Memory B cell (primary cell): ENCODE measurements at regions not wholly inside any gene's neighbourhood (a gene's known extent, or its start where the extent isn't known, plus 50 kb on each side); places are given as distances from the start of the nearest gene placed in this dataset.
A peak's percentile ranks its signal among the peaks of the same experiment; 100 is the strongest.

Source experiments
- ATAC-seq: fragments of 150-1000 bp; cut with Tn5 transposase; 2 replicates; pipeline ENCODE4 v1.10.0; 2021; ENCODE audit warnings: low read depth, mild to moderate bottlenecking, moderate library complexity
- DNase-seq, 2 donors: peaks; one replicate each; pipeline ENCODE4 v3.0.0; 2022; ENCODE audit warnings: low spot score in 2 of 2
- H3K27ac Mint-ChIP-seq: one replicate; pipeline ENCODE4 v1.8.0; 2022; ENCODE audit warnings: mild to moderate bottlenecking, moderate library complexity, mixed read lengths
- H3K27me3 Mint-ChIP-seq: one replicate; pipeline ENCODE4 v1.8.0; 2022; ENCODE audit warnings: mixed read lengths
- H3K36me3 Mint-ChIP-seq: one replicate; pipeline ENCODE4 v1.8.0; 2022; ENCODE audit warnings: mild to moderate bottlenecking, mixed read lengths
- H3K4me1 Mint-ChIP-seq: one replicate; pipeline ENCODE4 v1.8.0; 2022; ENCODE audit warnings: mixed read lengths
- H3K4me3 Mint-ChIP-seq: one replicate; pipeline ENCODE4 v1.8.0; 2022; ENCODE audit warnings: mild to moderate bottlenecking, moderate library complexity, mixed read lengths
- H3K9me3 Mint-ChIP-seq: one replicate; pipeline ENCODE4 v1.8.0; 2022; ENCODE audit warnings: mixed read lengths

DNA sequence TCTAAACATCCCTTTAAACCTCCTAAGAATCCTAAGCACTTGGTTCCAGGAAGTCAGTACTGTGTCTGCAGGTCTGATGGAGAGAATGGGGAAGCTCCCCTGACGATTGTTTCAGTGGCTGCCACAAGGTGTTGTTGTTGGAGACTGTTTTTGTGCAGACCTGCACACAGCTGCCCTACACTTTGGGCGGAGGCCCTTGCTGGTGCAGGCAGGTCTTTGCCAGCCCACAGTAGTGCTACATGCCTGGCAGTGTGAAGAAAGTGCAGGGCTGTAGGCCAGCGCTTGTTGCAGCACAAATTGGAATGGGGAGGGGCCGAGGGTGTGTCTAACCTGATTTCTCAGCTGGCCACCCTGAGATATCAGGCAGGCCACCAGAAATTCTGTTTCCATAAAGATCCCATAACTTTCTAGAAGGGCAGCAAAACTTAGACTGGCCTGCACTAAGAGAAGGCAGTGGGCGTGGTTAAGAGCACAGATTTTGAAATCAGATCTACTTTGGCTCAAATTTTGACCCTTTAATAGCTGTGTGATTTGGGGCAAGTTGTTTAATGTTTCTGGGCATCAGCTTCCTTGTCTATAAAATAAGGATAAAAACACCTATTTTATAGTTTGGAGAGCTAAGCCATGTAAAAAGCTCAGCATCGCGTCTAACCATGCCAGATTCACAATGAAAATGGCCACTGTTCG lies 83.7 kb upstream of the SLC1A4 start:
- no peak for ATAC-seq
- H3K27ac Mint-ChIP-seq, result no peak overlapping the region

DNA sequence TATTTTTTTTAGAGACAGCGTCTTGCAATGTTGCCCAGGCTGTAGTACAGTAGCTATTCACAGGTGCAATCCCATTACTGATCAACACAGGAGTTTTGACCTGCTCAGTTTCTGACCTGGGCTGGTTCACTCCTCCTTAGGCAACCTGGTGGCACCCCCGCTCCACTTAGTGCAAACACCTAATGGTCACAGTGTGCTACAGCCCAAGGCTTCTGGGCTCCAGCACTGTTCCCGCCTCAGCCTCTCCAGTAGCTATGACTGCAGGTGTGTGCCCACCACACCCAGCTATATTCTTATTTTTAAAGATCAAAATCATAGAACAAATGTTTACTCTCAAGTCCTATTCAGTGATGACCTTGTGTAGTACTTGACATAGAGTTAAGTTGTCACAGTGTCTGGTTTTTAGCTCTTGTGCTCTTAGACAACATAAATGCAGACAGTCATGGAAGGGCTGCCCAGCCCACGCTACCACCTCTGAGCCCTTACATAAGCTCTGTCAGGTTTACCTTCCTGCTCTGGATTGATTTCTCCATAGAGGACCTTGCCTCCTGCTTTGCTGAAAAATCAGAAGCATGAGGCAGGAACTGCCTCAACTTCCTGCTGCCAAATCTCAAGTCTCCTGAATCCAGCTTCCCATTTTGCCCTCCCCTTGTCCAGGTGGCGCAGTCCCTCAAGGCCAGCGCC lies 82.2 kb upstream of the SLC1A4 start:
- H3K4me1 Mint-ChIP-seq, result peaks cover 8% of the 10 kb centered on the region
- H3K9me3 Mint-ChIP-seq, result no peaks in the 10 kb centered on the region
- no peak overlapping the region for H3K27ac Mint-ChIP-seq
- no peaks in the 10 kb centered on the region for H3K36me3 Mint-ChIP-seq
- no peak for DNase-seq
- no peak overlapping the region for H3K4me3 Mint-ChIP-seq
- H3K27me3 Mint-ChIP-seq, result no peaks in the 10 kb centered on the region
- no peak for ATAC-seq

More for the DNA sequence above, 83.7 kb upstream of the SLC1A4 start:
- no peaks in the 10 kb centered on the region for H3K9me3 Mint-ChIP-seq
- peaks cover 8% of the 10 kb centered on the region for H3K4me1 Mint-ChIP-seq
- no peak for DNase-seq
- no peak overlapping the region for H3K4me3 Mint-ChIP-seq
- no peaks in the 10 kb centered on the region for H3K27me3 Mint-ChIP-seq
- H3K36me3 Mint-ChIP-seq, result no peaks in the 10 kb centered on the region

DNA sequence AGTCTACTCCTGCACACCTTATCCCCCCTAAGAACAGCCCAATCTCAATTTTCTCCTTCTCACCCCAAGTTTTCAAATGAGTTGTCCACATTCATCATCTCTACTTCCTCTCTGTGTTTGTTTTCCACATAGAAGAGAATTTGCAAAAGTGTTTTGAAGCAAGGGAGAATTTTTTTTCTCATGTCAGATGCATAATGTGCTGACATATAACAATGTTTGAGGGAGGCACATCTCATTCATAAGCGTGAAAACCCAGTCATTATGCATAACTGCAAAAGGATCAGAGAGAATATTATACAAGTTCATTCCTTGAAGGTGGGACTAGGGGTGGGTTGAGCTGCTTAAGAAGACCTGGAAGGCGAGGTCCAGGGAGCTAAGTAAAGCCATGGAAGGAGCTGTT lies 80.8 kb upstream of the SLC1A4 start:
- no peak for ATAC-seq
- H3K9me3 Mint-ChIP-seq, result no peaks in the 10 kb centered on the region
- H3K36me3 Mint-ChIP-seq, result no peaks in the 10 kb centered on the region

DNA sequence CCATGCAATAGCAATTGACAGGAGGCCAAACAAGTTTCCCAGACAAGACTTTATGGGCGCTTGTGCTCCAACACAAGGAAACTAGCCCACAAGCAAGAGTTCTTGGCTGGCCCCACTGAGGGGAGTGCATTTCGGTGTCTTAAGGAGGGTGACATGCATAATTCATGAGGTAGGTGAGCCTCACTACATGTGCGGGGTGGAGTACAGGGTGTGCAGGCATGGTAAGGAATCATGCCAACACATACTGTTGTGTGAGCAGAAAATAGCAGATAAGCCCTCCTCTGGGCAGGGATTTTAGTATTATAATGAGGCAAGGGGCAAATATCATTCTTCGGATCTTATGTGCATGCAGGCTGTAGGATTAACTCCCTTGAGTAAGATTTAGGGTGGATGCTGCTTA lies 78.7 kb upstream of the SLC1A4 start:
- no peak overlapping the region for H3K4me3 Mint-ChIP-seq
- H3K27ac Mint-ChIP-seq, result no peak overlapping the region
- H3K9me3 Mint-ChIP-seq, result no peaks in the 10 kb centered on the region
- no peaks in the 10 kb centered on the region for H3K36me3 Mint-ChIP-seq
- H3K4me1 Mint-ChIP-seq, result peaks cover 22% of the 10 kb centered on the region
- ATAC-seq (no peak), DNase-seq (no peak)
- no peaks in the 10 kb centered on the region for H3K27me3 Mint-ChIP-seq

More for the DNA sequence above, 80.8 kb upstream of the SLC1A4 start:
- Mint-ChIP-seq H3K27me3 (no peaks in the 10 kb centered on the region), H3K27ac (no peak overlapping the region), H3K4me3 (no peak overlapping the region), H3K4me1 (peaks cover 13% of the 10 kb centered on the region)
- no peak for DNase-seq

DNA sequence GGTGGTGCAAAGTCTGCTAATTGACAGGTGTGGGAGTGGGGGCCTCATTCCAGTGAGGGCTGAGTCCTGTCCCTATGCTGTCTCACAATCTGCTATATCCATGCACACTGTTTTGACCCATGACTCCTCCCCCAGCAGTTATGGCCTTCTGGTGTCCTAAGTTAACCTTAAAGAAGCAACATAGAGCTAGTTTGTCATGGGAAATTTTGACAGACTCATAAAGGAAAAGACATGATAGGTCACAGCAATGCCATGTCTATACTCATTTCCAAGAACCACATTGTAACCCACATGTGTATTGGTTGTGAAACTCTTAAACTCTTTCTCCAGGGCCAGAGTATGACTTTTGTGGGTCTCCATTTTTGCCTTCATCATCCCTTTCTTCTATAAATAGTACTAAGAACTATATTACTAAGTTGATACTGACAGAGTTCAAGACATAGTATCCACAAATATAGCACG lies 78.2 kb upstream of the SLC1A4 start:
- H3K27ac Mint-ChIP-seq, result no peak overlapping the region
- DNase-seq, result no peak
- H3K4me3 Mint-ChIP-seq, result no peak overlapping the region
- H3K36me3 Mint-ChIP-seq, result no peaks in the 10 kb centered on the region
- no peaks in the 10 kb centered on the region for H3K27me3 Mint-ChIP-seq
- H3K4me1 Mint-ChIP-seq, result peaks cover 25% of the 10 kb centered on the region
- no peak for ATAC-seq
- H3K9me3 Mint-ChIP-seq, result no peaks in the 10 kb centered on the region

DNA sequence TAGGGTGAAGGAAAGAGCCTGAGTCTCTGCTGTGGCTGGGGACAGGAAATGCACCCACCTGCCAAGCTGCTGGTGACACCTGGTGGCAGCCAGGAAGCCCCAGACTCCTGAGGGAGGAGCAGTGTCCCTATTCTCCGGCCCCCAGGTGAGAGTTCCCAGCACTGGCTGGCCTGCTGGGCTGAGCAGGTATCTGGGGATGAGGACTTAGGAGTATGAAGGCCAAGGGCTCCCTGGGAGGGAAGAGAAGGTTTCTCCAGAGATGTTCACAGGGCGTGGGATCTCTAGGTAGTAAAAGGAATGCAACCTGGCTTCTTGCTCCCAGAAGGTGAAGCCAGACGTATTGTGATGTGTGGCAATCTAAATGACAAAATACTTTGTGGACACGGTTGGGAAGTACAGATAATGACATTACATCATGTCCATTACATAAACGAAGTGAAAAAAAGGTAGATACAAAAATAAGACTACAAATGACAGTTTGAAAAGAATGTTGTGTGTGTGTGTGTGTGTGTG lies 75.8 kb upstream of the SLC1A4 start:
- Mint-ChIP-seq H3K9me3 (no peaks in the 10 kb centered on the region), H3K4me3 (no peak overlapping the region), H3K27me3 (no peaks in the 10 kb centered on the region), H3K4me1 (peaks cover 40% of the 10 kb centered on the region), H3K36me3 (no peaks in the 10 kb centered on the region), H3K27ac (no peak overlapping the region)
- ATAC-seq (no peak), DNase-seq (no peak)

DNA sequence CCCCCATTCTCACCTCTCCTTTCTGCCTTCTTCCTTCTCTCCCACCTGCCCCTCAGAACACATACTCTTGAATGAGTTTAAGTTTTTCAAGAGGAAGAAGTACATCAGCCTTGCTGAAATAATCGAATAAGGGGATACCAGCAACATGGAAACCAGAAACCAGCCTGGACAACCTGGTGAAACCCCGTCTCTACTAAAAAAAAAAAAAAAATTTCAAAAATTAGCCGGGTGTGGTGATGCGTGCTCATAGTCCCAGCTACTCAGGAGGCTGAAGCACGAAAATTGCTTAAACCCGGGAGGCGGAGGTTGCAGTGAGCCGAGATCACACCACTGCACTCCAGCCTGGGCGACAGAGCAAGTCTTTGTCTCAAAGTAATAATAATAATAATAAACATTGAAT lies 75.0 kb upstream of the SLC1A4 start:
- peak overlapping the region; percentile 60 for H3K27ac Mint-ChIP-seq
- DNase-seq, result no peak

DNA sequence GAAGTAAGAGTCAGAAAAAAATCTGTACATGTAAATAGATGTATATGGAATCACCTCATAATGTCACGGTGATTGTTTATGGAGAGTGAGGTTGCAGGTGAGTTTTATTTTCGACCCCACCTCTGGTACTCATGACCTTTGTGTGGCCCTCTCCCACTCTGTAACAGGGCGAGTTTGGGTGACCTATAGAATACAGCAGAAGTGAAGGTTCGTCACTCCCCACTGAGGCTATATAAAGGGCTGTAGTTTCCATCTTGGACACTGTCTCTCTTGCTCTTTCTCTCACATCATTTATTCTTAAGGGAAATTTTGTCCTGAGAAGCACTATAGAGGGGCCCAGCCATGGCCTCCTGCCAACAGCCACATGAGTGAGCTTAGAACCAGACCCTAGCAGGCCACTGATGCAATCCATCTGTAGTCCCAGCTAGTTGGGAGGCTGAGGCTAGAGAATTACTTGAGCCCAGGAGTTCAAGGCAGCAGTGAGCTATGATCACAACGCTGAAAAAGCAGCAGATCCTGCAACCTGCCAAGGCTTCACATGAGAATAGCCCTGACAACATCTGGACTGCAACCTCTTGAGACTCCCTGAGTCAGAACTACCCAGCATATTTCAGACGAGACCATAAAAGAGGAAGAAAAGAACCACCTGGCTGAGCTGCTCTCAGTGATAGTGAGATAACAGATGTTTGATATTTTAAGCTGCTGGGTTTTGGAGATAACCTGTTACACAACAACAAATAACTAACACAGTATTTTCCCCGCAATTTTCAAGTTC lies 74.3 kb upstream of the SLC1A4 start:
- Mint-ChIP-seq H3K36me3 (no peaks in the 10 kb centered on the region), H3K27ac (peak overlapping the region; percentile 75), H3K9me3 (no peaks in the 10 kb centered on the region), H3K4me3 (no peak overlapping the region), H3K27me3 (no peaks in the 10 kb centered on the region), H3K4me1 (peaks cover 45% of the 10 kb centered on the region)
- peak; percentile 27 to 56 for DNase-seq
- peak; percentile 88 for ATAC-seq

More for the DNA sequence above, 75.0 kb upstream of the SLC1A4 start:
- Mint-ChIP-seq H3K27me3 (no peaks in the 10 kb centered on the region), H3K9me3 (no peaks in the 10 kb centered on the region), H3K36me3 (no peaks in the 10 kb centered on the region), H3K4me1 (peaks cover 45% of the 10 kb centered on the region), H3K4me3 (no peak overlapping the region)
- no peak for ATAC-seq

DNA sequence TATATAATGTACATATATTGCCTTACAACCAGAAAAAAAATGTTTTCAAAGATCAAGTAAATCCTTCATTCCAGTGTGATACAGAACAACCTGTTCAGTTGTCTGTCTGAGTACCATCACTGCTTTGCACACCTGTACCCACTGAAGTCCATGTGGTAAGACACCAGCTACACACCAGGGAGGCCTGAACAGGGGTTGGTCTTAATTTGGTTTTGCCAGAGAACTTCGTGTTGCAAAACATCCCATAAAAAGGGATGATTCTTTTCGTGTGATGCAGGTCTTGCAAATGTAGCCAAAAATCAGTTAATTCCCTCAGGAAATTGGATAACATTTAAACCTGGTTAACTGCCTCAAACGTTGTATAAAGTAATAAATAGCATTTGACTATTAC lies 73.7 kb upstream of the SLC1A4 start:
- DNase-seq (no peak), ATAC-seq (peak; percentile 33)
- Mint-ChIP-seq H3K4me1 (peaks cover 45% of the 10 kb centered on the region), H3K9me3 (no peaks in the 10 kb centered on the region), H3K27me3 (no peaks in the 10 kb centered on the region), H3K4me3 (no peak overlapping the region), H3K36me3 (no peaks in the 10 kb centered on the region), H3K27ac (peak overlapping the region; percentile 75)

DNA sequence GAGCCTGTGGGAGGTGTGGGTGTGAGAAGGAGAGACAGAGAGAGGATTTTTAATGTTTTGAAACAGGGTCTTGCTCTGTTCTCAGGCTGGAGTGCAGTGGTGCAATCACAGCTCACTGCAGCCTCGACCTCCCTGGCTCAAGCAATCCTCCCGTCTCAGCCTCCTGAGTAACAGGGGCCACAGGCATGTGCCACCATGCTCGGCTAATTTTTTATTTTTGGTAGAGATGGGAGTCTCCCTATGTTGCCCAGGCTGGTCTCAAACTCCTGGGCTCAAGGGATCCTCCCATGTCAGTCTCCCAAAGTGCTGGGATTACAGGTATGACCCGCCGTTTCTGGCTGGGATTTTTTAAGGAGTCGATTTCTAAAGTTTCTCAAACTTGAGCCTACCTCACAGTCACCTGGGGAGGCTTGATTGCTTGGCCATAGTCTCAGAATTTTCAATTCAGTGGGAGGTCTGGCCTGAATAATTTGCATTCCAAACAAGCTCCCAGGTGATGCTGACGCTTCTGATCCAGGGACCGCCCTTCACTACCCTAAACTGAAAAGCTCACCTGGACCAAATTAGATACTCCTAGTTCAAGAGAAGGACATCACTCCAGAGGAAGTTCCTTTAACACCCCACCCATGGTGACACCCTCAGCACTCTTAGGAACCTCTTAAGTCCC lies 70.8 kb upstream of the SLC1A4 start:
- DNase-seq, result no peak
- H3K9me3 Mint-ChIP-seq, result no peaks in the 10 kb centered on the region
- H3K4me1 Mint-ChIP-seq, result peaks cover 48% of the 10 kb centered on the region
- no peaks in the 10 kb centered on the region for H3K27me3 Mint-ChIP-seq
- peak overlapping the region; percentile 76 for H3K27ac Mint-ChIP-seq
- H3K4me3 Mint-ChIP-seq, result peak overlapping the region; percentile 85
- H3K36me3 Mint-ChIP-seq, result no peaks in the 10 kb centered on the region
- no peak for ATAC-seq

DNA sequence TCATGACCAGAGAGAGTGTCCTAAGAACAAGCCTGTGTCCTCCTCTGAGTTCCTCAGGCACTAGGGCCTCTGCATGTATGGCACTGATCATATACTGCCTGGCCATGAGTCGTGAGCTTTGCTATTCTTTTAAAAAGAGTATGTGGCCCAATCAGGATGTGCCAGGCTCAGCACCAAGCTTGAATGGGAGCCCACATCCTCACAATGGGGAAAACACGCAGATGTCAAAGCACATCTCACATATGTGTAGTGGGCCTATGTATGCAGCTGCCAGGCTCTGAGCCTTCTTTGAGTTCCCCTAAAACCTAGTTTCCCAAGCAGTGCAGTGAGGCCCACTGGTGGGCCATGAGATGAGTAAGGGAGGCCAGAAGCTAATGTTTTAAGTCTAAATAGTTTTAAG lies 69.9 kb upstream of the SLC1A4 start:
- H3K4me3 Mint-ChIP-seq, result peak overlapping the region; percentile 21
- peaks cover 47% of the 10 kb centered on the region for H3K4me1 Mint-ChIP-seq
- H3K27ac Mint-ChIP-seq, result peak overlapping the region; percentile 50
- ATAC-seq, result no peak
- no peaks in the 10 kb centered on the region for H3K9me3 Mint-ChIP-seq
- H3K36me3 Mint-ChIP-seq, result peaks cover 5% of the 10 kb centered on the region
- DNase-seq, result no peak
- H3K27me3 Mint-ChIP-seq, result no peaks in the 10 kb centered on the region

DNA sequence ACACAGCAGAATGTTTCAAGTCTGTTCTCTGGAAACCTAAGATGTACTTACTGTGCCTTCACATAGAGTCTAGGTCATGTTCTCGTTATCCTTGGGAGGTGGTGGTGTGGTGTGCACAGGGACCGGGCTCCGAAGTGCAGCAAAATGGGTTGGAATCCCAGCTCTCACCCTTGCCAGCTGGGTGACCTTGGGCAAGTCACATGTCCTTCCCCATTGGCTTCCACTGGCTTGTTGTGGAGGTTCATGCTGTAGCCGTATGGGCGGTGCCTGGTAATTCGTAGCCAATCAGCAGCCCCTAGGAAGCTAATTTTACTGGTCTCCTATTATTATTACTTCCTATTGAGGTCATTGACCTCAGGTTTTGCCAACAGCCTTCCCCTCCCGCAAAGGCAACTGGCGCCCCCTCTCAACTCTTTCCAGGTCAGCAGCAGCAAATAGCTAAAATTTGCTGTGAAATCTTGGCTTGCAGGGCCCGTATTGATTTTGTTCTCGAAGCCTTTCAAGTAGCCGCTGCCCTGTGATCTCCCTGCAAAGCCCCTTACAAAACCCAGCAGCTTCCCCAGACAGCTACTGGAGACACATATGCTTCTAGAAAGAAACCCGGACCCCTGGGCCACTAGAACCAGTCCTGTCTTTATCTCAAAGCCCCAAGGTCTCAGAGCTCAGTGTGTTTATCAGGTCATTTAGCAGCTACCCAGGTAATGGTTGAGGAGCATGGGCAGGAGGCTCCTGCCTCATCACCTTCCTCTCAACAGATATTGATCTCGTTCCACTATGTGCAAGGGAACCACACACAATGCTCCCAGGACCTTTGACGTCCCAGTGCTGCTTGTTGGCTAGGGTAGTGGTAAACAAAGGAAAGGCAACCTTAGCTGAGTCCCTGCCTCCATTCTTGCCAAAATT lies 66.5 kb upstream of the SLC1A4 start:
- DNase-seq (no peak), ATAC-seq (no peak)
- no peaks in the 10 kb centered on the region for H3K27me3 Mint-ChIP-seq
- H3K27ac Mint-ChIP-seq, result peak overlapping the region; percentile 19
- no peak overlapping the region for H3K4me3 Mint-ChIP-seq
- peaks cover 36% of the 10 kb centered on the region for H3K4me1 Mint-ChIP-seq
- peaks cover 20% of the 10 kb centered on the region for H3K36me3 Mint-ChIP-seq
- H3K9me3 Mint-ChIP-seq, result peaks cover 3% of the 10 kb centered on the region

DNA sequence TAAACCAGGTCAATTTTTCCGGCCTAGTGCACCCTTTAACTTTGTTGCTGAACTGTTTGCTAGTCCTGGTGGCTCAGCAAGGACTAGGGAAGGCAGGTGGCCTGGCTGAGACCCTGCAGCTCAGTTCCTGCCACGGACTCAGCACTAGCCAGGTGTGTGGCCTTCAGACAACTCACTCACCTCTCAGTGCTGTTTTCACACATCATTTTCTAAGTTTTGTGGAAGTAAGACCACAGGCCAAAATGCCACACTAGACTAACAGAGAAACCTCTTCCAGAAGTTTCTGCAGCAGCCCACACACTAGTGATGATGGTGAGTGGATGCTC lies 65.9 kb upstream of the SLC1A4 start:
- H3K27ac Mint-ChIP-seq, result peak overlapping the region; percentile 19
- ATAC-seq, result no peak
- H3K4me3 Mint-ChIP-seq, result no peak overlapping the region
- H3K27me3 Mint-ChIP-seq, result no peaks in the 10 kb centered on the region
- H3K36me3 Mint-ChIP-seq, result peaks cover 20% of the 10 kb centered on the region
- no peak for DNase-seq
- peaks cover 35% of the 10 kb centered on the region for H3K4me1 Mint-ChIP-seq
- H3K9me3 Mint-ChIP-seq, result peaks cover 3% of the 10 kb centered on the region
